Stimulated activated naive CD8-positive, alpha-beta T cell treated with anti-CD3 and anti-CD28 coated beads, Interleukin-15, amount 100 ng/mL, for 72 hours (primary cell): ENCODE measurements at regions not wholly inside any gene's neighbourhood (a gene's known extent, or its start where the extent isn't known, plus 50 kb on each side); places are given as distances from the start of the nearest gene placed in this dataset.

Experiments
- ATAC-seq: fragments of 150-1000 bp; cut with Tn5 transposase; 2 replicates; pipeline ENCODE4 v1.10.0; 2021; ENCODE audit warnings: mild to moderate bottlenecking, moderate library complexity
- DNase-seq, 2 donors: peaks; one replicate each; pipeline ENCODE4 v3.0.0; 2021 to 2022
- H3K27ac Mint-ChIP-seq, 2 donors: one replicate each; pipeline ENCODE4 v1.8.0; 2022; ENCODE audit warnings: mild to moderate bottlenecking in 2 of 2, mixed read lengths in 2 of 2, moderate library complexity in 2 of 2
- H3K27me3 Mint-ChIP-seq: one replicate; pipeline ENCODE4 v1.8.0; 2022; ENCODE audit warnings: mixed read lengths
- H3K4me1 Mint-ChIP-seq: one replicate; pipeline ENCODE4 v1.8.0; 2022; ENCODE audit warnings: mild to moderate bottlenecking, mixed read lengths
- H3K4me3 Mint-ChIP-seq, 2 donors: one replicate each; pipeline ENCODE4 v1.8.0; 2022; ENCODE audit warnings: mild to moderate bottlenecking in 2 of 2, mixed read lengths in 2 of 2, moderate library complexity in 1 of 2
- H3K9me3 Mint-ChIP-seq, 2 donors: one replicate each; pipeline ENCODE4 v1.8.0; 2022; ENCODE audit warnings: mixed read lengths in 2 of 2

DNA sequence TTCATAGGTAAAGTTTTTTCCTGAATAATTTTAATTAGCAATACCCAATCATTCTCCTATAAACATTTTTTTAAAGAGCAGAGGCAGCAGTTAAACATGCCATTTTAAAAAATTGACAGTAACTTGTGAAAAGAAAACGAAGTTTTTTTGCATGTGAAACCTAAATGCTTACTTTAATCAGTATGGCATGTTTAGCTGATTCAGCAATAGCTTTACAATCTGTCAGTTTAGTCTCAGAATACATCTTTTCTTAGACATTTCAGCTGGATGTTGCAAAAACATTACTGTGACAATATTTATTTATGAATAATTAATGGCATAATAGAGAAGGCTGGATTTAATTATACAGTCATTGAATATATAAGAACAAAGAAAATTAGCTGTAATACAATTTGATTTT lies 1132.4 kb upstream of the ADGRL2 start:
- Mint-ChIP-seq H3K4me3 (no peak overlapping the region), H3K27ac (no peak overlapping the region), H3K4me1 (no peaks in the 10 kb centered on the region), H3K27me3 (no peaks in the 10 kb centered on the region), H3K9me3 (no peaks in the 10 kb centered on the region)
- ATAC-seq = no peak
- no peak for DNase-seq

DNA sequence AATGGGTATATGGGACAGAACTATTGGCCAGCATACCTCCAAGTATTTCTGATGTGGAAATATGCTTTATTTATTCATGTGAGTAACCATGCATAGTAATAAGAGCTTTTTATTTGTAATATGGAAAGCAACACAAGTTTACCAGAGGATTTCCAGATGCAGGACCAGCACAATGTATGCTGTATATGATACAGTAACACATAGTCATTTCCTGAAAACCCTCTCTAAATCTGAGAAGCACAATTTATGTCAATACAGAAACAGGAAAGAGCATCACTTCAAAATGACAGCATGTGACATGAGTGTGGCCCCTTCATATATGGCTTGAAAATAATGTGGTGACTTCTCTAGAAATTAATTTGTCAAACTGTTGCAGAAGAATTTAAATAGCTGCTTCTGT lies 1134.7 kb upstream of the ADGRL2 start:
- Mint-ChIP-seq H3K27ac (no peak overlapping the region), H3K4me1 (no peaks in the 10 kb centered on the region), H3K9me3 (no peaks in the 10 kb centered on the region), H3K4me3 (no peak overlapping the region), H3K27me3 (no peaks in the 10 kb centered on the region)
- no peak for DNase-seq
- no peak for ATAC-seq

DNA sequence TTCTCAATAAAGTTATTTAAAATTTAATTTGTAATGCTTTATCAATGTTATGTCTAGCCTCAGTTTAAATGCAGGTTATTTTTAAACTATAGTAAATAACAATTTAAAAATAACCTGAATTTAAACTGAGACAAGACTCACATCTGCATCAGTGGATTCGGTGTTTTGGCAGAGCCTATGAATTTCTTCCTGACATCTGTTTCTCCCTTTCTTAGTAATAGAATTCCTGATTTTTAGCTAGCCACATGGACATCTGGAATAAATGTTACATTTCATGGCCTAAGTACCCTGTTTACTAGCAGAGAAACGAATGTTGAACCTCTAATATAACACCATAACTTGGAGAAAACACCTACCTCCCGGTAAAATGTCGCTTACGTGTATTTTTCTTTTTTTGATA lies 1141.6 kb upstream of the ADGRL2 start:
- Mint-ChIP-seq H3K27me3 (no peaks in the 10 kb centered on the region), H3K4me1 (no peaks in the 10 kb centered on the region), H3K4me3 (no peak overlapping the region), H3K9me3 (peaks cover 4 to 6% of the 10 kb centered on the region in 2 donors), H3K27ac (no peak overlapping the region)
- ATAC-seq (no peak), DNase-seq (no peak)

DNA sequence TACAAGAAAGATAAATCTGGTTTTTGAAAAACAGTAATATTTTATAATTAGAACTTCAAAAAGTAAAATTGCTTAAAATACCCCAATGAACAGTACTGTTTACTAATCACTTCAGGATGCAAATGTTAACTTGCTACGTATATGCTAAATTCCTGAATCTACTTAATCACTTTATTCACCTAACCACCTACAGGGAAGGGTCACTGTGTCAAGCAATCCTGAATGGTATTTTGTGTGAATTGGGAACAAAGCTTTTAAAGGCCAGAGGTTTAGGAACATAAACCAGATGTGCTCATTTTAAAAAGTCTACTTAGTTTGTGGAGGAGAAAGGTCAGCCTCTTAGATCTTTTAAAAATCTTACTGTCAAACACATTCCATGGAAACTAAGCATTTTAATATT lies 1143.0 kb upstream of the ADGRL2 start:
- ATAC-seq (no peak), DNase-seq (no peak)
- H3K27me3 Mint-ChIP-seq = no peaks in the 10 kb centered on the region
- H3K9me3 Mint-ChIP-seq = peaks cover 9 to 10% of the 10 kb centered on the region in 2 donors
- H3K27ac Mint-ChIP-seq = no peak overlapping the region
- no peak overlapping the region for H3K4me3 Mint-ChIP-seq
- no peaks in the 10 kb centered on the region for H3K4me1 Mint-ChIP-seq

DNA sequence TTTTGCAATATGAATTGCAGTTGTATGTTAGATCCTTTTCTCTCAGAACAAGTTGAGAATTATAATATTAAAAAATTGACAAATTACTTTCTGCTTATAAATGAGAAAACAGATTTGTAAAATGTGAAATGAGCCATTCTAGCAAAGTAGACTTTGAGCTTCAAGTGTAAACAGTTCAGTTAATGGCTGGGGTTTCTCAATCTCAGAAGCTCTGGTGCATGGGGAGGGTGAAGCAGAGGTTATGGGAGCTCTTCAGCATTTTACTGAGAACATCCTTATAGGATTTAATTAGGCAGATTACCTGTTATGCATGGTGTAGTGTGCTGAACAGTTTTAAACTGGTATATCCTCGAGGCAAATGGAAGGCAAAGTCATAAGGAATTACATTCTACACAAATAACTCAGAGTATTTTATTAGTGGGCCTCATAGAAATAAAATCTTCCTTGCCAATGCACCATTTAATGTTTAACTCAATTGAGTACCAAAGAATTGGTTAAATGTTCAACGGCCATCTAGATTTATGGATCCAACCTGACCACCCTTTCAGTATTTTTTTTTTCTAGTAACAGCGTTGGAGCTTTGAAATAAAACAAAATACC lies 1143.6 kb upstream of the ADGRL2 start:
- H3K4me3 Mint-ChIP-seq = no peak overlapping the region
- H3K4me1 Mint-ChIP-seq = no peaks in the 10 kb centered on the region
- ATAC-seq (no peak), DNase-seq (no peak)
- H3K27ac Mint-ChIP-seq = no peak overlapping the region
- no peaks in the 10 kb centered on the region for H3K27me3 Mint-ChIP-seq
- H3K9me3 Mint-ChIP-seq = peaks cover 9 to 10% of the 10 kb centered on the region in 2 donors

DNA sequence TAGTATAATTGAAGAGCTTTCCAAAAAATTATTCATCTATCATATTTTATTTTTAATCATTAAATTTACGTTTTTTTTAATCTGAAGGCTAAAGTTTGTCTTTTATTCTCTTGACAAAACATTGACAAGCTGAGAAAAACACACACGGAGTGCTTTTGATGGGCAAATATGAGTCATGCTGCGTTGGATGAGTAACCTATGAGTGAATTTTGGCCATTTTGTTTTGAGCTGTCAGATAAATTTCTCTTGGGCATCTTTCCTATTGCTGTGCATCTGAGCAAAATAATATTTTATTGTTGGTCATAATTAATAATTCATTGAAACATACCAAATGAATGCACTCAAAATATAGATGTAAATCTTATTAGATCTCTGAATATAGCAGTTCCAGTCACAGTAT lies 1144.1 kb upstream of the ADGRL2 start:
- H3K27ac Mint-ChIP-seq = no peak overlapping the region
- H3K9me3 Mint-ChIP-seq = peaks cover 9 to 10% of the 10 kb centered on the region in 2 donors
- H3K27me3 Mint-ChIP-seq = no peaks in the 10 kb centered on the region
- no peak for ATAC-seq
- no peak for DNase-seq
- no peaks in the 10 kb centered on the region for H3K4me1 Mint-ChIP-seq
- no peak overlapping the region for H3K4me3 Mint-ChIP-seq

DNA sequence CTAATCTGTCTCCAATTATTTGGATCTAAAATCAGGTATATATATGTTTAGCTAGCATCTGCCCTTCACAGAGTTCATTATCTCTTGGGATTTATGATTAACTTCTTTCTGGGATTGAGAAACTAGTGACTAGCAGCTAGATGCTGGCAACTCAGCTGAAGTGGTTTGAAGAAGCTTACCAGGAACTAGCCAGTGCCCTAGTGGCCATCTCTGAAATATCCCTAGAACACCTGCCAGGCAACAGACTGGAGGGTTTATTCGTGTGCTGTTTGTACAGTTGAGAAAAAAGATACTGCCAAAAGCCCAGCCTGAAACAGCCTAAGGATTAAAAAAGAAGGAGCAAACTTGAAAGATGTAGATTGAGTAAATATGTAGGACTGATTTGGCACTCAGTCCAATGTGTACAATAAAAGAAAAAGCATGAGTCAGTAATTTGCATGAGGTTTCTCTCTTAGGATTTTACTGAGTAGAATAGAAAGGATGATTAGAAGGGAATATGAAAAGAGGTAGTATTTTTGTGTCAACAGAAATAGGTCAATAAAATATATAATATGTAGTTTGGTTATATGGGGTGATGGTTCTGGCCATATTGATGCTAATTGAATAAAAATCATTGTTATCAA lies 1144.6 kb upstream of the ADGRL2 start:
- no peak overlapping the region for H3K4me3 Mint-ChIP-seq

DNA sequence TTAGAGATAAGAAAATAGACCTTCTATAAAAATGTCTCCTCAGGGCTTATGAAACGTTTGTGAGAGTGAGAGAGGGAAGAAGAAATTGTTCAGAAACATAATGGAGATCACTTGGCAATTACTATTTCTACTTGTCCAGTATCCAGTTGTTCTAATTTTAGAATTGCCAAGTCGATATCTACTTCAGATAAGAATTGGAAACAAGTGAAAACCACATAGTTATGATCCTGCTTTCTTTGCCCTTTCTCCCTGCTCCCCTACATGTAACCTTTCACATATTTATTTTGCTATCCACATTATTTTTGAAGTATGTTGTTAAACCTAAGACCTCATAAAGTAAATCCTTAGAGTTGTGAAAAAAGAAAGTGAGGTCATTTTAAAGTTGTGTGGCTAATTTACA lies 1154.7 kb upstream of the ADGRL2 start:
- no peak for DNase-seq
- H3K27ac Mint-ChIP-seq = no peak overlapping the region
- H3K9me3 Mint-ChIP-seq = peaks cover 6 to 18% of the 10 kb centered on the region in 2 donors
- no peaks in the 10 kb centered on the region for H3K27me3 Mint-ChIP-seq
- H3K4me3 Mint-ChIP-seq = no peak overlapping the region
- ATAC-seq = no peak
- H3K4me1 Mint-ChIP-seq = no peaks in the 10 kb centered on the region

More for the DNA sequence above, 1144.6 kb upstream of the ADGRL2 start:
- no peaks in the 10 kb centered on the region for H3K4me1 Mint-ChIP-seq
- no peak overlapping the region for H3K27ac Mint-ChIP-seq
- no peak for DNase-seq
- peaks cover 9 to 10% of the 10 kb centered on the region in 2 donors for H3K9me3 Mint-ChIP-seq
- ATAC-seq = no peak
- H3K27me3 Mint-ChIP-seq = no peaks in the 10 kb centered on the region

DNA sequence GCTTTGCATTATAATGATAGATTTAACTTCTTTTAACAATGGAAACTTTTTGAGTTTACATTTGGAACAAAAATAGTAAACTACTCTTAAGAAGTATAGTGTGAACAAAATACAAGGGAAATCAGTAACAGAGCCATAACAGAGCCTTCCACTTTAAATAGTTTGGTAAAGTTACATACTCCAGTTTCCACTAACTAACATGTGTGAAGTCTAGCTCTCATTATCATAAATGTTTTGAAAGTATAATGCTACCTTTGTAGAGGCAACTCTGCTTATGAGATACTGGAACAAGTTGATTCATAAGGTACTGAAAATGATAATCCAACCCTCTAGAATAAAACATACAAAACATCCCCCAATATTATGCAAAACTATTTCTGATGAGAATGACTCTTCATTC lies 1155.1 kb upstream of the ADGRL2 start:
- H3K9me3 Mint-ChIP-seq = peaks cover 6 to 13% of the 10 kb centered on the region in 2 donors
- H3K27ac Mint-ChIP-seq = no peak overlapping the region
- H3K27me3 Mint-ChIP-seq = no peaks in the 10 kb centered on the region
- ATAC-seq (no peak), DNase-seq (no peak)
- H3K4me3 Mint-ChIP-seq = no peak overlapping the region
- no peaks in the 10 kb centered on the region for H3K4me1 Mint-ChIP-seq

DNA sequence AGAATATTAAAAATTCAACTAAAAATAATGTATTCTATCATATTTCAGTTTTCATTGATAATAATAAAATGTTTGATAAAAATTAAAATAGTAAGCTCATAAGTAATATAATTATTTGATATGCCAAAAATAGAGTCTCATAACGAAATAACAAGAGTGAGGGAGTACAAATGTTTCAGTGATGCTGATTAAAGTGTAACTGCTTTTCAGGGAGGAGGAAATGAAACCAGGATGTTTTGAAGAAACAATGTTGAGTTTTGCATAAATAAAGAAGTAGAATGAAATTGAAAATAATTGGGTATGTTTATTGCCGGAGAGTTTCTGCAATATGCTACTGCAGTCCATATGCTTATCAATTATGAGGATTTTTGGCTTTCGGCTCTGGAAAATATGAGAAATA lies 1159.8 kb upstream of the ADGRL2 start:
- Mint-ChIP-seq H3K27me3 (no peaks in the 10 kb centered on the region), H3K4me1 (no peaks in the 10 kb centered on the region), H3K4me3 (no peak overlapping the region), H3K27ac (no peak overlapping the region), H3K9me3 (peaks cover 10 to 26% of the 10 kb centered on the region in 2 donors)
- DNase-seq (no peak), ATAC-seq (no peak)

DNA sequence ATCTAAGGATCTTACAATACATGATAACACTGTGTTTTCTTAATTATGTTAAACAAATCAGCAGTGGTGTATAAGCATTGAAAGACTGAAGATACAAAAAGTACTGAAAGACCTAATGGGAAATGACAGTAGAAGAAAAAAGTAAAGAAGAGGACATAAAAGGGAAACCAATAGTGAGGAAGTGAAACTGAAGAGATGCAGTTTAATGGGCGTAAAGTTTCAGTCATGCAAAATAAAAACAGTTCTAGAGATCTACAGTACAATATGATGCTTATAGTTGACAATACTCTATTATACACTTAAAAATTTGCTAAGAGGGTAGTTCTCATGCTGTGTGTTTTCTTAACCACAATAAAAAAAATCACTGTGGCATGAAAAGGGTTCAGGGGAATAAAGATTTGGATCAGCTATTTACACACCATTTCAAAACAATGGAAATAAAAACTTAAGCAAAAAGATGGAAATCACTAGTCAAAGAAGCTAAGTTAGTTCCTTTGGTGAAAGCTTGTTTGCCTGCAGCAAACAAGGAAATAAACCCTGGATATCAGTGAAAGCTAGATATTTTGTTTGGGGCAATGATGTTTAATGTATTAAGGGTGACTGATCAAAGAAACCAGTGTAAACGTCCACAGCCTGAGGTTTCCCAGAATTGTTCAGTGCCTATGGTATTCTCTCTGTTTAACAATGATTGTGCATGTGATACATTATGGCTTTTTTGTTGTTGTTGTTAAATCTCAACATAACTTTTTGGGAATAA lies 1160.8 kb upstream of the ADGRL2 start:
- Mint-ChIP-seq H3K4me1 (no peaks in the 10 kb centered on the region), H3K4me3 (no peak overlapping the region)

DNA sequence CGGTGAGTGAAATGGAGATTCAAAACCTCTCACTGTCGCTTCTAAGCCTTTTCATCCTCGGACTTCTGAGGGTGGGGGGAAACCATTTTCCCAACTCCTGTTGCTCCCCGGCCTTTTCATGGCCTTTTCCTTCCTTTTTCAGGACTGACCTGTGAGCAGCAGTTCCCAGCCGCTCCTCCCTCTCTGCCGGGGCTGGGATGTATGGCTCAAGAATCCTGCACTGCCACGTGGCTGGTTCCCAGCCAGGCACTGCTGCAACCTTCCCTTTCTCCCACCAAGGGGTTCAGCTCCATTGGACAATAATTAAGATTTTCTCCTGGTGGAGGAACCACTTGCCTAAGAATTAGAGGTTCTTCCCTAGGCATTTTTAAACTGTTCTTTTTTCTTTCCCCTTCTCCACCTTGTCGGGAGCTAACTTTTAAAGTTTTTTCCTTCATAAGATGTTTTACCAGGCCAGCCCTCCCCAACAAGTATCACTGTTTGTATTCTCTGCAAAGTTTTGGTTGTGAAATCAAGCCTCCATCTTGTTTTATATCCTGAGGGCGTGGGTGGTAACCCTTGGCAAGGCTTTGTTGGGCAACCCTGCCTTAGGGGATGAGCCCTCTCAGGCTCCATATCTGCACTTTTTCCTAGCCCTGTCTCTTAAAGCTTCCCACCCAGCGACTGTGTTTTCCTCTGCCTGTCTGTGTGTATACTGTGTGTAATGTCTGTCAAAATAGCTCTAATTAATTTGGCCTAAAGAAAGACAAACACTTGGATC lies 1166.6 kb upstream of the ADGRL2 start:
- H3K4me3 Mint-ChIP-seq = no peak overlapping the region
- H3K9me3 Mint-ChIP-seq = peaks cover 0 to 30% of the 10 kb centered on the region in 2 donors
- no peak for ATAC-seq
- no peaks in the 10 kb centered on the region for H3K4me1 Mint-ChIP-seq
- H3K27ac Mint-ChIP-seq = no peak overlapping the region
- H3K27me3 Mint-ChIP-seq = no peaks in the 10 kb centered on the region
- DNase-seq = no peak

More for the DNA sequence above, 1160.8 kb upstream of the ADGRL2 start:
- Mint-ChIP-seq H3K27me3 (no peaks in the 10 kb centered on the region), H3K9me3 (peaks cover 10 to 25% of the 10 kb centered on the region in 2 donors), H3K27ac (no peak overlapping the region)
- DNase-seq = no peak
- no peak for ATAC-seq

DNA sequence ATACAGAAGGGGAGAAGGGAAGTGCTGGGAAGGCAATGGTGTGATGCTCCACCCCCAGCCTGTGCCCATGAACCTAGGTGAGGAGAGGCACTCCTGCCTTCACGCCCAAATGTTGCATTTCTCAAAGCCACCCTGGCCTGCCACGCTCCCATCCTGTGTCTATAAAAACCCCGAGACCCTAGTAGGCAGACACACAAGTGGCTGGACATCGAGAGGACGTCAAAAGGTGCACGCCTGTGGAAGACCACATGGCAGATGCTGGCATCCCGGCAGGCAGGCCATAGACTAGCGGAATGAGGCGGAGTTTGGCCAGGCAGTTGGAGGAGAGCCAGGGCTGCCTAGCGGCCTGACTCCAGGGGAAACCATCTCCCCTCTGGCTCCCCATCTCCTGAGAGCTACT lies 1168.5 kb upstream of the ADGRL2 start:
- Mint-ChIP-seq H3K4me1 (no peaks in the 10 kb centered on the region), H3K9me3 (peaks cover 0 to 23% of the 10 kb centered on the region in 2 donors), H3K27me3 (no peaks in the 10 kb centered on the region), H3K4me3 (no peak overlapping the region), H3K27ac (no peak overlapping the region)
- DNase-seq = no peak
- no peak for ATAC-seq

DNA sequence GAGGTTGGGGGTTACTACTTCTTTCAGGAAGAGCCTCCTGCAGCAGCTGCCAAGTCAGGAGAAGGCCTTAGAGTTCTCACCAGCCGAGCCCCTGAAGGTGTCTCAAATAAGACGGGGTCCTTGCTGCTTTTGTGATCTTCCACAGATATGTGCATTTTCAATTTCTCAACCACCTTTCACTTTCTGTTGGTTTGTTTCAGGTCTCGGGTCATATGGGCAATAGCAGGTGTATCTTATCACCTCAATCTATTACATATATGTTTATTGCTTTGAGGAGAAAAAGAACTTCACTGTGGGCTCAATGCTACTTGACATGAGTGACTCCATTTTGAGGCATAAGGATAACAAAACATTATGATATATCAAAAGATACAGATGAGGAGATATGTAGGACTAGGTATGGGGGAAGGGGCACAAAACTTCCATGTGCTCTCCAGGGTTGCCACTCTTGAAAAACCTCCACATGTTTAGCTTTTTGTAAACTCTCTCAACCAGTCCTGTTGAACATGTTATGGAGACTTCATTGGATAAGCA lies 1171.4 kb upstream of the ADGRL2 start:
- no peak for DNase-seq
- H3K27ac Mint-ChIP-seq = no peak overlapping the region
- peaks cover 6 to 19% of the 10 kb centered on the region in 2 donors for H3K9me3 Mint-ChIP-seq
- H3K4me1 Mint-ChIP-seq = no peaks in the 10 kb centered on the region
- ATAC-seq = no peak
- H3K4me3 Mint-ChIP-seq = no peak overlapping the region
- no peaks in the 10 kb centered on the region for H3K27me3 Mint-ChIP-seq

DNA sequence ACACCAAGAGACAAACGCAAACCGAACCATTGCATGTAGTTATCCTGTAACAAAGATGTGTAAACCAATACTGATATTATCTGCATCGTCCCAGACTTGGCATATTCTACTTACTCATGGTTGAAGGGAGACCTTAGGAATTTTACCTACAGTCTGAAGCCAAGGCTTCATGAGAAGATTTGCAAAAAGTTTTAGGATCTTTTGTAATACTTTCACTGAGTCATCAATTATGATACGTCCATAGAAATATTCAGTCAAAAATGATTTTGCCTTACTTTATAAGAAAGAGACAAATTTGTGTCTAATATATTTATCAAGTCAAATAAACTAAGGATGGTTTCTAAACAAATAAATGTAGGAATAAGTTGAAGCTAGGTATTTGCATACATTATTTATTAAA lies 1176.1 kb upstream of the ADGRL2 start:
- ATAC-seq (no peak), DNase-seq (no peak)
- H3K9me3 Mint-ChIP-seq = peaks cover 6 to 19% of the 10 kb centered on the region in 2 donors
- H3K4me1 Mint-ChIP-seq = no peaks in the 10 kb centered on the region
- no peaks in the 10 kb centered on the region for H3K27me3 Mint-ChIP-seq
- no peak overlapping the region for H3K4me3 Mint-ChIP-seq
- H3K27ac Mint-ChIP-seq = no peak overlapping the region
